Dermis blood vessel endothelial cell (primary cell): ENCODE measurements at regions not wholly inside any gene's neighbourhood (a gene's known extent, or its start where the extent isn't known, plus 50 kb on each side); places are given as distances from the start of the nearest gene placed in this dataset.

Source experiments
- DNase-seq: peaks from one replicate; pipeline ENCODE4 v3.0.0; 2010

- no peak for DNase-seq
Measured at GRCh38 chr6:88558981-88559380, 392.8 kb upstream of the CNR1 start.

GRCh38 chr6:88556663-88557062 lies 390.5 kb upstream of the CNR1 start:
- no peak for DNase-seq

GRCh38 chr6:88548891-88549505 lies 382.9 kb upstream of the CNR1 start:
- no peak for DNase-seq

GRCh38 chr6:88547768-88548167 lies 381.6 kb upstream of the CNR1 start:
- no peak for DNase-seq

GRCh38 chr6:88545991-88546390 lies 379.8 kb upstream of the CNR1 start:
- no peak for DNase-seq

- no peak for DNase-seq
Measured at GRCh38 chr6:88544986-88545612, 379.0 kb upstream of the CNR1 start.

GRCh38 chr6:88539295-88539764 lies 373.2 kb upstream of the CNR1 start:
- no peak for DNase-seq

- DNase-seq = no peak
Measured at GRCh38 chr6:88538840-88539239, 372.7 kb upstream of the CNR1 start.

- peak; percentile 32 for DNase-seq
Measured at GRCh38 chr6:88538130-88538706, 372.1 kb upstream of the CNR1 start.

GRCh38 chr6:88536071-88536625 lies 370.0 kb upstream of the CNR1 start:
- no peak for DNase-seq

GRCh38 chr6:88535306-88535705 lies 369.2 kb upstream of the CNR1 start:
- no peak for DNase-seq

- DNase-seq = no peak
Measured at GRCh38 chr6:88532241-88532860, 366.2 kb upstream of the CNR1 start.

- no peak for DNase-seq
Measured at GRCh38 chr6:88529726-88530125, 363.6 kb upstream of the CNR1 start.

- no peak for DNase-seq
Measured at GRCh38 chr6:88520445-88520844, 354.3 kb upstream of the CNR1 start.

GRCh38 chr6:88520017-88520338 lies 353.8 kb upstream of the CNR1 start:
- no peak for DNase-seq

GRCh38 chr6:88519301-88520016 lies 353.3 kb upstream of the CNR1 start:
- no peak for DNase-seq

- DNase-seq = no peak
Measured at GRCh38 chr6:88517737-88518136, 351.6 kb upstream of the CNR1 start.

GRCh38 chr6:88513920-88514319 lies 347.8 kb upstream of the CNR1 start:
- peak; percentile 11 for DNase-seq

GRCh38 chr6:88513471-88513870 lies 347.3 kb upstream of the CNR1 start:
- no peak for DNase-seq

- DNase-seq = no peak
Measured at GRCh38 chr6:88512951-88513350, 346.8 kb upstream of the CNR1 start.

GRCh38 chr6:88502391-88502790 lies 336.2 kb upstream of the CNR1 start:
- no peak for DNase-seq

- DNase-seq = no peak
Measured at GRCh38 chr6:88499845-88500699, 333.9 kb upstream of the CNR1 start.
